Ascending aorta (tissue), 2 donors: ENCODE measurements at regions not wholly inside any gene's neighbourhood (a gene's known extent, or its start where the extent isn't known, plus 50 kb on each side); places are given as distances from the start of the nearest gene placed in this dataset.

ENCODE experiments used
- DNase-seq, 2 donors: peaks; one replicate each; pipeline ENCODE4 v3.0.0-alpha.2; 2019; ENCODE audit warnings: low spot score in 2 of 2
- H3K27ac ChIP-seq, 2 donors: fragments of 200-600 bp; sonication (generic); one replicate each; pipeline ENCODE4 v1.5.1; 2016 to 2017; ENCODE audit warnings: mild to moderate bottlenecking in 1 of 2
- H3K27me3 ChIP-seq: fragments of 200-600 bp; sonication (generic); one replicate; pipeline ENCODE4 v1.5.1; 2017
- H3K36me3 ChIP-seq, 2 donors: fragments of 200-600 bp; sonication (generic); one replicate each; pipeline ENCODE4 v1.5.1; 2016
- H3K4me1 ChIP-seq, 2 donors: fragments of 200-600 bp; sonication (generic); one replicate each; pipeline ENCODE4 v1.5.1; 2016 to 2017; ENCODE audit warnings: mild to moderate bottlenecking in 1 of 2
- H3K4me3 ChIP-seq, 2 donors: fragments of 200-600 bp; sonication (generic); one replicate each; pipeline ENCODE4 v1.5.1; 2016 to 2017; ENCODE audit warnings: mild to moderate bottlenecking in 1 of 2
- H3K9me3 ChIP-seq, 2 donors: fragments of 200-600 bp; sonication (generic); one replicate each; pipeline ENCODE4 v1.5.1; 2016
- CTCF ChIP-seq, 3 experiments: fragments of 200-600 bp in 2 of 3; fragments of 450-650 bp in 1 of 3; sonication (generic) in 2 of 3; IDR thresholded peaks; one replicate each; pipeline ENCODE4 v1.5.1; 2016 to 2019; ENCODE audit warnings: antibody characterized with exemption in 3 of 3, mild to moderate bottlenecking in 1 of 3, moderate library complexity in 1 of 3
- intact Hi-C: fragments of 100-400 bp; cut with DNase I; formaldehyde crosslinking; loops from one replicate; pipeline ENCODE4 v1.15.1; 2023

GRCh38 chr10:64103750-64104470 is 582.7 kb downstream of the REEP3 start:
- no peaks in the 10 kb centered on the region for H3K27me3 ChIP-seq
- no peaks in the 10 kb centered on the region for H3K4me1 ChIP-seq
- no peaks in the 10 kb centered on the region for H3K36me3 ChIP-seq
- no peak overlapping the region for H3K27ac ChIP-seq
- TF ChIP-seq CTCF (IDR thresholded peaks at IDR 0.05), result no peak
- no peak overlapping the region for H3K4me3 ChIP-seq
- intact Hi-C loops, result no loop called here
- H3K9me3 ChIP-seq, result no peaks in the 10 kb centered on the region
- no peak for DNase-seq

DNA sequence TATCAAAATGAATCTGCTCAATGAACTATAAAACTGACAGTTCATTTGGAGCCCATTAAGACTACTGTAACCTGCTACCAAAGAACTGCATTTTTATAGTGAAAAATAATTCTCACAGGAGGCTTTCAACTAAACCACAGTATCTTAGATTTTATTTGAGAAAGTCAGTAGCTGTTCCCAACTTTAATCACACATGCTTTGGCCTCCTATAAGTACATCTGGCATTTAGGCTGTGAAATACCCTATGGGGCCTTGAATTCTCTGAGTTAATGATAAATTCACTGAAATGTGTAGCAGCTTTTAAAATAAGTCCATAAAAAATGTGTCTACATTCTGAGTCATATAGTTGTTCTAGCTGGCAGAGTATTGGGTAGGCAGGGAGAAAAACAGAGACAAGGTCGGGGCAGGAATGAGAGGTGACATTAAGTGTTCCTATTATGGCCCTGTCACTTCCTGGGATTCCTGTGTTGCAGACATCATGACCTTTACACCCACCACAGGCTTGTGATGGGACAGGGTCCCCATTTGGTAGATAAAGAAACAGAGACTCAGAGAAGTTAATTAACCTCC is 588.8 kb downstream of the REEP3 start:
- no peaks in the 10 kb centered on the region for H3K36me3 ChIP-seq
- no peaks in the 10 kb centered on the region for H3K4me1 ChIP-seq
- H3K27me3 ChIP-seq, result no peaks in the 10 kb centered on the region
- intact Hi-C loops, result no loop called here
- no peak for TF ChIP-seq CTCF (IDR thresholded peaks at IDR 0.05)
- H3K4me3 ChIP-seq, result no peak overlapping the region
- H3K9me3 ChIP-seq, result no peaks in the 10 kb centered on the region
- no peak for DNase-seq
- H3K27ac ChIP-seq, result no peak overlapping the region

DNA sequence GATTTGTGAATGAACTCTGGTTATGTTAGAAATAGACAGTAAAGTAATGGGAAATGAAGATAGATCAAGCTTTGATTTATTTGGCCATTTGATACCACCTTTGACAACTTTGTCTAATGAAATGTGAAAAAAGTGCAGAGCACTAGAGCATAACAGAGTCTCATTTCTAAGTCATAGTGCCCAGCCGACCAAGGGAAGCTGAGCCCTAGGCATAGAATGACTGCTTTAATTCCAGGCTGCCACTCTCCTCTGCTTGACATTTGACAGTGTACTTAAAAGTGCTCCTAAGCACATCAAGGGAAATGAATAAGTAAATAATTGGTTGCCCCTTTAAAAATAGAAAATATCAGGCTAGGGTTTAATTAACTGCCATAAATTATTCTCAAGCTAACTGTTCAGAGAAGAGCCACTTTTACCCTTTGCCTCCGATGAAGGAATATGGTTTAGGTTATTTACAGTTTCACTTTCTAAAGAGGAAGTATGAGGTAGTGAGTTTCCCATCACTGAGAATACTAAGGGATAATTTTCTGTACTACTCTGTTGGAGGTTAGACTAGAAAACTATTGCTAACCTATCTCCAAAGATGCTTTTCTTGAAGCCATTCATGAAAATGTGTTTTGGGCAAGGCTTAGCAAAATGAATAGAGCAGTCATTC is 591.6 kb downstream of the REEP3 start:
- Histone ChIP-seq H3K9me3 (no peaks in the 10 kb centered on the region), H3K36me3 (no peaks in the 10 kb centered on the region), H3K4me1 (no peaks in the 10 kb centered on the region), H3K27me3 (no peaks in the 10 kb centered on the region), H3K4me3 (no peak overlapping the region), H3K27ac (no peak overlapping the region)
- TF ChIP-seq CTCF (IDR thresholded peaks at IDR 0.05), result no peak
- DNase-seq, result no peak
- intact Hi-C loops, result no loop called here

DNA sequence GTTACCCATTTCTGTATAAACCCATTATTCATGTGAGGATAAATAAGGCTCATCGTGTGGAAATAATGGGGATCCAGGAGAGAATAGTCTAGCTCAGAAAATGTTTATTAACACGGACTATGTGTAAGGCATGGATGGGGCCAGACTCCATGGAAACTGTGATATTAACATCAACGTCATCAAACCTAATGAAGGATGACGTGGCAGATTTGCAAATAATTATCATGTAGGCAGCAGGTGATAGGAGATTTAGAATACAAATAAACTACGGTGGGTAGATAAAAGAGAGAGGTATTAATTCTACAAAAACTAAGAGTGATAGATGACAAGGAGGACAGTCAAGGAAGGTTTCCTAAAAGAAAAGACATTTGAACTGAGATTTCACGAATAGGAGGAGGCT is 592.2 kb downstream of the REEP3 start:
- TF ChIP-seq CTCF (IDR thresholded peaks at IDR 0.05), result no peak
- Histone ChIP-seq H3K36me3 (no peaks in the 10 kb centered on the region), H3K4me3 (no peak overlapping the region), H3K27ac (no peak overlapping the region), H3K4me1 (no peaks in the 10 kb centered on the region), H3K27me3 (no peaks in the 10 kb centered on the region), H3K9me3 (no peaks in the 10 kb centered on the region)
- intact Hi-C loops, result no loop called here
- no peak for DNase-seq

GRCh38 chr10:64113792-64114191 is 592.6 kb downstream of the REEP3 start:
- no peaks in the 10 kb centered on the region for H3K9me3 ChIP-seq
- no peaks in the 10 kb centered on the region for H3K4me1 ChIP-seq
- no peaks in the 10 kb centered on the region for H3K27me3 ChIP-seq
- no peak overlapping the region for H3K27ac ChIP-seq
- no peak for TF ChIP-seq CTCF (IDR thresholded peaks at IDR 0.05)
- no peak overlapping the region for H3K4me3 ChIP-seq
- H3K36me3 ChIP-seq, result no peaks in the 10 kb centered on the region
- no peak for DNase-seq
- intact Hi-C loops, result no loop called here
